ENCODE measurements at regions not wholly inside any gene's neighbourhood (a gene's known extent, or its start where the extent isn't known, plus 50 kb on each side); places are given as distances from the start of the nearest gene placed in this dataset.

- TF ChIP-seq, protein P1, sequence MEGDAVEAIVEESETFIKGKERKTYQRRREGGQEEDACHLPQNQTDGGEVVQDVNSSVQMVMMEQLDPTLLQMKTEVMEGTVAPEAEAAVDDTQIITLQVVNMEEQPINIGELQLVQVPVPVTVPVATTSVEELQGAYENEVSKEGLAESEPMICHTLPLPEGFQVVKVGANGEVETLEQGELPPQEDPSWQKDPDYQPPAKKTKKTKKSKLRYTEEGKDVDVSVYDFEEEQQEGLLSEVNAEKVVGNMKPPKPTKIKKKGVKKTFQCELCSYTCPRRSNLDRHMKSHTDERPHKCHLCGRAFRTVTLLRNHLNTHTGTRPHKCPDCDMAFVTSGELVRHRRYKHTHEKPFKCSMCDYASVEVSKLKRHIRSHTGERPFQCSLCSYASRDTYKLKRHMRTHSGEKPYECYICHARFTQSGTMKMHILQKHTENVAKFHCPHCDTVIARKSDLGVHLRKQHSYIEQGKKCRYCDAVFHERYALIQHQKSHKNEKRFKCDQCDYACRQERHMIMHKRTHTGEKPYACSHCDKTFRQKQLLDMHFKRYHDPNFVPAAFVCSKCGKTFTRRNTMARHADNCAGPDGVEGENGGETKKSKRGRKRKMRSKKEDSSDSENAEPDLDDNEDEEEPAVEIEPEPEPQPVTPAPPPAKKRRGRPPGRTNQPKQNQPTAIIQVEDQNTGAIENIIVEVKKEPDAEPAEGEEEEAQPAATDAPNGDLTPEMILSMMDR (IDR thresholded peaks at IDR 0.05; ENCODE audit: borderline replicate concordance, insufficient read depth, low read depth, low read length) = no peak
Measured at GRCh38 chr4:10204401-10205058, 87.9 kb upstream of the WDR1 start.

DNA sequence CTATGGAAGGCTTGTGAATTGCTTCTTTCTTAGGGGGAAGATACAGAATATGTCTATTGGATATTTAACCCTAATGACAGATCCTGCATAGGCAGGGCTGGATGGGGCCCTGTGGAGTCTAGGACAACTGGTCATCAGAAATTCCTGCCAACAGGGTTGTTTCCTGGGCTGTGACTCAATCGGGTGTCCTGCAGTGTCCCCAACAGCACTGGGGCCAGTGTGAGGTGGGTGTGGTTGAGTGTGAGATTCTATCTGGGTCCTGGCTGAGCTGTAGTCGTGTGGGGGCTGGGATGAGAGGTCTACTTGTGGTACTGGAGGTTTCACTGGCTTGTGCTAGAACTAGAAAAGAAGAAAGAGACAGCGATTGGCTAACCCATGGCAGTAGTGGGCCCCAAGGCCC is 87.3 kb upstream of the WDR1 start:
- H3K4me3 ChIP-seq (ENCODE audit: low read depth, low read length) = no peak overlapping the region
- TF ChIP-seq, protein P1 (IDR thresholded peaks at IDR 0.05; ENCODE audit: borderline replicate concordance, insufficient read depth, low read depth, low read length) = no peak

More at GRCh38 chr4:10204401-10205058, 87.9 kb upstream of the WDR1 start:
- no peak overlapping the region for H3K4me3 ChIP-seq (ENCODE audit: low read depth, low read length)

DNA sequence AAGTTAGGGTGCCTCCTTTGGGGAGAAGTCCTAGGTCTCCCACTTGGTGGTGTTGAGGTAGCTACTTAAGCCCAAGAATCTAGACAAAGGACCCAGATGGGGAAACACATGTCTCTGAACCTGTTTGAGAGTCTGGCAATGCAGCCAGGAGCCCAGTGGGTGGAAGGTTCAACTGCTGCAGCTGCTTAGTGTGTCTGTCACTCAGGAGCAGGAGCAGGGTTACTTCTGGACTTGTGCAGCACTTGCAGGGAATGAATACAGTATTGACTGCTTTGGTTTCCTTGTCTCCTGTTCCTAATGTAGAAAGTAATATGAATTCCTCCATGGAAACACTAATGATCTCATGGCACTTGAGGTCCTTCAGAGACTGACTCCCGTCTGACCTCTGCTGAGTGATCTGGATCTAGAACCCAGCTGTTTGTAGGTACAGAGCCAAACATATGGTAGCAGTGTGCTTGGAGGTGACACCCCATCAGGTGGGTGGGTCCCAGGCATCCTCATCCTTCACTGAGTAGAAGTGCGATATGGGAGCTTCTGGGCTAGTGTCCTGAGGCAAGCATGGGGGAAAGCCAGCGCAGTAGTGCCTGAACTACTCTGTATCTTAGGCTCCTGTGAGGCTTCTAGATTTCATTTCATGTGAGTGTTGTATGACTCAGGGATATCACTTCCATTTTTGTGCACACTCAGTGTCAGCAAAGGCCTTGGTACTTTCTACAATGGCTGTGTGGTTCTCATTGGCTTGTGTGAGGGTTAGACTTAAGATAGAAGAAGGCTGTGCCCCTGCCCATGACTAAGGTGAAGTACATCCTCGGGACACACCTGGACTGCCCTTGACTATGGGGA is 85.0 kb upstream of the WDR1 start:
- TF ChIP-seq, protein P1 (IDR thresholded peaks at IDR 0.05; ENCODE audit: borderline replicate concordance, insufficient read depth, low read depth, low read length) = no peak
- no peak overlapping the region for H3K4me3 ChIP-seq (ENCODE audit: low read depth, low read length)

GRCh38 chr4:10200869-10201268 is 84.3 kb upstream of the WDR1 start:
- TF ChIP-seq, protein P1 (IDR thresholded peaks at IDR 0.05; ENCODE audit: borderline replicate concordance, insufficient read depth, low read depth, low read length) = no peak

DNA sequence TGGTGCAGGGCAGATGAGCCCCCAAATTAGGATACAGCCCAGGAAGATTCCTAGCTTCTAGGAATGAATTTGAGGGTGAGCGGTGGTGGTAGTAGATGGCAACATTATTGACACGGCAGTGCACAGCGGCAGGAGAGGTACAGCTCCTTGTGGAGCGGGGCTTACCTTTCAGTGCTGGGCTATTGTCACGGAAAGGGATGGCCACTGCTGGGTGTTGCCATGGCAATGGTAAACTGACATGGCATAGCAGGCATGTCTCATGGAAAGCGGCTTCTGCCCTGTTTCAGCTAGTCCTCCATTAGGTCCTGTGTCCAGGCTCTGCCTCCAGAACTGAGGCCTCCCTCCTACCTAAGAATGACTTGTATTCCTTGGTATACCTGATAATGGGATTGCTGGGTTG is 81.8 kb upstream of the WDR1 start:
- TF ChIP-seq, protein P1 (IDR thresholded peaks at IDR 0.05; ENCODE audit: borderline replicate concordance, insufficient read depth, low read depth, low read length) = no peak
- H3K4me3 ChIP-seq (ENCODE audit: low read depth, low read length) = no peak overlapping the region

More at GRCh38 chr4:10200869-10201268, 84.3 kb upstream of the WDR1 start:
- no peak overlapping the region for H3K4me3 ChIP-seq (ENCODE audit: low read depth, low read length)

GRCh38 chr4:10197952-10198351 is 81.4 kb upstream of the WDR1 start:
- H3K4me3 ChIP-seq (ENCODE audit: low read depth, low read length) = no peak overlapping the region
- TF ChIP-seq, protein P1 (IDR thresholded peaks at IDR 0.05; ENCODE audit: borderline replicate concordance, insufficient read depth, low read depth, low read length) = no peak

All from GM12875 (cell line).